H9 (cell line): ENCODE measurements at regions not wholly inside any gene's neighbourhood (a gene's known extent, or its start where the extent isn't known, plus 50 kb on each side); places are given as distances from the start of the nearest gene placed in this dataset.

ENCODE experiments used
- DNase-seq: peaks from one replicate; pipeline ENCODE4 v3.0.0-alpha.2; 2017
- H2AFZ ChIP-seq: one replicate; pipeline ENCODE4 v1.6.1; 2013; ENCODE audit warnings: mild to moderate bottlenecking, low read length, control low read depth, moderate library complexity
- H2AK5ac ChIP-seq: 2 replicates; pipeline ENCODE4 v1.6.1; 2013; ENCODE audit warnings: low read length, control low read depth, mixed read lengths; ENCODE audit not compliant: insufficient read length
- H2BK120ac ChIP-seq: one replicate; pipeline ENCODE4 v1.6.1; 2013; ENCODE audit warnings: low read depth, mild to moderate bottlenecking, low read length, control low read depth, inconsistent platforms; ENCODE audit not compliant: poor library complexity, severe bottlenecking
- H2BK12ac ChIP-seq: 2 replicates; pipeline ENCODE4 v1.6.1; 2013; ENCODE audit warnings: low read length, control low read depth, mixed read lengths, low read depth; ENCODE audit not compliant: insufficient read length
- H2BK15ac ChIP-seq: 2 replicates; pipeline ENCODE4 v1.6.1; 2013; ENCODE audit warnings: low read depth, low read length, control low read depth
- H2BK20ac ChIP-seq: one replicate; pipeline ENCODE4 v1.6.1; 2013; ENCODE audit warnings: low read depth, mild to moderate bottlenecking, low read length, control low read depth, inconsistent platforms; ENCODE audit not compliant: poor library complexity, severe bottlenecking
- H2BK5ac ChIP-seq: 2 replicates; pipeline ENCODE4 v1.6.1; 2013; ENCODE audit warnings: low read length, control low read depth, mixed read lengths; ENCODE audit not compliant: insufficient read length
- H3K14ac ChIP-seq: 2 replicates; pipeline ENCODE4 v1.6.1; 2013; ENCODE audit warnings: low read length, control low read depth; ENCODE audit not compliant: insufficient read depth
- H3K18ac ChIP-seq: 2 replicates; pipeline ENCODE4 v1.6.1; 2013; ENCODE audit warnings: low read depth, mild to moderate bottlenecking, mixed read lengths, low read length, control low read depth; ENCODE audit not compliant: insufficient read length
- H3K23ac ChIP-seq: 2 replicates; pipeline ENCODE4 v1.6.1; 2013; ENCODE audit warnings: low read length, control low read depth, mixed read lengths, low read depth; ENCODE audit not compliant: insufficient read length
- H3K23me2 ChIP-seq: 2 replicates; pipeline ENCODE4 v1.6.1; 2013; ENCODE audit warnings: low read depth, mild to moderate bottlenecking, mixed read lengths, low read length, control low read depth; ENCODE audit not compliant: insufficient read length, poor library complexity, severe bottlenecking
- H3K27ac ChIP-seq: 2 replicates; pipeline ENCODE4 v1.5.1; 2013; ENCODE audit warnings: low read length, control low read depth, mixed read lengths, low read depth; ENCODE audit not compliant: insufficient read length
- H3K27me3 ChIP-seq: 2 replicates; pipeline ENCODE4 v1.6.1; 2013; ENCODE audit warnings: low read length, control low read depth, inconsistent platforms; ENCODE audit not compliant: insufficient read depth
- H3K4ac ChIP-seq: 2 replicates; pipeline ENCODE4 v1.6.1; 2013; ENCODE audit warnings: low read depth, mild to moderate bottlenecking, control low read depth, inconsistent platforms, low read length, moderate library complexity
- H3K4me1 ChIP-seq: 2 replicates; pipeline ENCODE4 v1.6.1; 2013; ENCODE audit warnings: low read length, control low read depth, inconsistent platforms; ENCODE audit not compliant: insufficient read depth
- H3K4me2 ChIP-seq: 2 replicates; pipeline ENCODE4 v1.6.1; 2013; ENCODE audit warnings: low read length, control low read depth, mixed read lengths; ENCODE audit not compliant: insufficient read length, insufficient read depth
- H3K56ac ChIP-seq: 2 replicates; pipeline ENCODE4 v1.6.1; 2013; ENCODE audit warnings: low read depth, mild to moderate bottlenecking, mixed read lengths, low read length, control low read depth; ENCODE audit not compliant: insufficient read length
- H3K79me1 ChIP-seq: 2 replicates; pipeline ENCODE4 v1.6.1; 2013; ENCODE audit warnings: low read depth, mild to moderate bottlenecking, moderate library complexity, low read length, control low read depth, inconsistent platforms; ENCODE audit not compliant: insufficient read depth, poor library complexity, severe bottlenecking
- H3K79me2 ChIP-seq: 2 replicates; pipeline ENCODE4 v1.6.1; 2013; ENCODE audit warnings: low read length, control low read depth, inconsistent platforms; ENCODE audit not compliant: insufficient read depth
- H3K9ac ChIP-seq: 2 replicates; pipeline ENCODE4 v1.6.1; 2013; ENCODE audit warnings: low read length, control low read depth, mixed read lengths; ENCODE audit not compliant: insufficient read length; ENCODE audit errors: extremely low read depth
- H3K9me3 ChIP-seq: one replicate; pipeline ENCODE4 v1.6.1; 2013; ENCODE audit warnings: low read depth, low read length, inconsistent platforms; ENCODE audit not compliant: control insufficient read depth
- H3T11ph ChIP-seq: one replicate; pipeline ENCODE4 v1.6.1; 2013; ENCODE audit warnings: mild to moderate bottlenecking, low read length, control low read depth, inconsistent platforms
- H4K20me1 ChIP-seq: one replicate; pipeline ENCODE4 v1.6.1; 2013; ENCODE audit not compliant: control insufficient read depth, insufficient read length, insufficient read depth
- H4K5ac ChIP-seq: 2 replicates; pipeline ENCODE4 v1.6.1; 2013; ENCODE audit warnings: low read depth, mild to moderate bottlenecking, mixed read lengths, low read length, control low read depth; ENCODE audit not compliant: insufficient read length
- H4K8ac ChIP-seq: replicated peaks from 2 replicates; pipeline ENCODE4 v1.6.1; 2013; ENCODE audit warnings: low read length, control low read depth, mixed read lengths, low read depth; ENCODE audit not compliant: insufficient read length
- H4K91ac ChIP-seq: 2 replicates; pipeline ENCODE4 v1.6.1; 2013; ENCODE audit warnings: low read depth, mild to moderate bottlenecking, moderate library complexity, mixed read lengths, low read length, control low read depth; ENCODE audit not compliant: insufficient read length
- H3K27ac Mint-ChIP-seq, 3 experiments: 2 replicates in 2 of 3; 3 replicates in 1 of 3; pipeline ENCODE4 v1.8.0; 2020 to 2021; ENCODE audit warnings: mixed read lengths in 3 of 3, mild to moderate bottlenecking in 1 of 3, moderate library complexity in 1 of 3
- H3K27me3 Mint-ChIP-seq: 2 replicates; pipeline ENCODE4 v1.8.0; 2021; ENCODE audit warnings: low read depth, mild to moderate bottlenecking, moderate library complexity, mixed read lengths
- H3K36me3 Mint-ChIP-seq, 3 experiments: 2 replicates in 2 of 3; 3 replicates in 1 of 3; pipeline ENCODE4 v1.8.0; 2020 to 2021; ENCODE audit warnings: low read depth in 3 of 3, mixed read lengths in 3 of 3; ENCODE audit not compliant: insufficient read depth in 1 of 3
- H3K4me1 Mint-ChIP-seq, 2 experiments: 2 replicates each; pipeline ENCODE4 v1.8.0; 2020; ENCODE audit warnings: mixed read lengths in 2 of 2
- H3K4me3 Mint-ChIP-seq, 2 experiments: 2 replicates in 1 of 2; 3 replicates in 1 of 2; pipeline ENCODE4 v1.8.0; 2020 to 2021; ENCODE audit warnings: mild to moderate bottlenecking in 2 of 2, mixed read lengths in 2 of 2, moderate library complexity in 1 of 2
- H3K9me3 Mint-ChIP-seq, 2 experiments: 2 replicates in 1 of 2; 3 replicates in 1 of 2; pipeline ENCODE4 v1.8.0; 2020; ENCODE audit warnings: mild to moderate bottlenecking in 2 of 2, mixed read lengths in 2 of 2, moderate library complexity in 1 of 2
- WGBS: extraction: QIAGEN DNeasy Blood & Tissue Kit; methylation state at CpG from one replicate; pipeline ENCODE4 v1.1.7; 2013; ENCODE audit warnings: missing lambda C conversion rate, low lambda C conversion rate, mixed read lengths; ENCODE audit not compliant: insufficient read length; ENCODE audit errors: extremely low coverage; 5-methylcytosine and 5-hydroxymethylcytosine counted together
- TF ChIP-seq, protein P1 (sequence below): fragments of 200-600 bp; sonication (generic); conservative IDR thresholded peaks from 3 replicates; pipeline ENCODE4 v1.8.0; 2021; ENCODE audit warnings: antibody characterized with exemption, mild to moderate bottlenecking

DNA sequence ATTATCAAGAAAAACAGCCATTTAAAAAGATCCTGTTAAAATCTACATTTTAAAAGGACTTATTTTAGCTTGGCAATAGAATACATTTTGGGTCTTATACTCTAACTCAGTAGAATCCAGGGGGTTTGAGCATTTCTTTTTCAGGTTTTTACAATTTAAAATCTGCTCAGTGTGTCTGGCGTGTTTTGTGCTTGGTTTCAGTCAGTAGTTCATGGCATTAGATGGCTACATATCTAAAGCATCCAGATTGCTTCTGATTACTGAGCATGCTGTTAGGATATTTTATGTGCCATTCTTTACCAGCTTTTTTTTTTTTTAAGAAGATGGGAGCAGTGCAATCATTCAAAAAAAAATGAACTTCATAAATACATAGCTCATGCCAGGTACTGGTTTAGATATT lies 566.1 kb upstream of the LARGE1 start:
- Histone ChIP-seq H2BK120ac (no peak overlapping the region), H2BK15ac (no peak overlapping the region), H2AK5ac (no peak overlapping the region), H3K9ac (no peak overlapping the region), H4K91ac (no peak overlapping the region), H3K4me1 (no peaks in the 10 kb centered on the region), H3K4ac (no peak overlapping the region), H3K23ac (no peak overlapping the region), H3K79me1 (no peaks in the 10 kb centered on the region), H4K8ac (no peak overlapping the region), H3K23me2 (no peaks in the 10 kb centered on the region), H2AFZ (no peak overlapping the region), H4K5ac (no peak overlapping the region), H2BK5ac (no peak overlapping the region), H3K56ac (no peak overlapping the region), H3K4me2 (no peak overlapping the region), H3K14ac (no peak overlapping the region), H2BK20ac (no peak overlapping the region), H4K20me1 (no peaks in the 10 kb centered on the region), H3T11ph (no peak overlapping the region), H3K27me3 (no peaks in the 10 kb centered on the region), H3K27ac (no peak overlapping the region), H2BK12ac (no peak overlapping the region), H3K9me3 (peaks cover 5% of the 10 kb centered on the region), H3K18ac (no peak overlapping the region), H3K79me2 (no peaks in the 10 kb centered on the region)
- no CpG with 5 or more reads among the region's 1 CpG for WGBS
- DNase-seq: no peak
- H3K36me3 Mint-ChIP-seq: no peaks in the 10 kb centered on the region; a peak in 1 of 7 replicates
- TF ChIP-seq, protein P1, sequence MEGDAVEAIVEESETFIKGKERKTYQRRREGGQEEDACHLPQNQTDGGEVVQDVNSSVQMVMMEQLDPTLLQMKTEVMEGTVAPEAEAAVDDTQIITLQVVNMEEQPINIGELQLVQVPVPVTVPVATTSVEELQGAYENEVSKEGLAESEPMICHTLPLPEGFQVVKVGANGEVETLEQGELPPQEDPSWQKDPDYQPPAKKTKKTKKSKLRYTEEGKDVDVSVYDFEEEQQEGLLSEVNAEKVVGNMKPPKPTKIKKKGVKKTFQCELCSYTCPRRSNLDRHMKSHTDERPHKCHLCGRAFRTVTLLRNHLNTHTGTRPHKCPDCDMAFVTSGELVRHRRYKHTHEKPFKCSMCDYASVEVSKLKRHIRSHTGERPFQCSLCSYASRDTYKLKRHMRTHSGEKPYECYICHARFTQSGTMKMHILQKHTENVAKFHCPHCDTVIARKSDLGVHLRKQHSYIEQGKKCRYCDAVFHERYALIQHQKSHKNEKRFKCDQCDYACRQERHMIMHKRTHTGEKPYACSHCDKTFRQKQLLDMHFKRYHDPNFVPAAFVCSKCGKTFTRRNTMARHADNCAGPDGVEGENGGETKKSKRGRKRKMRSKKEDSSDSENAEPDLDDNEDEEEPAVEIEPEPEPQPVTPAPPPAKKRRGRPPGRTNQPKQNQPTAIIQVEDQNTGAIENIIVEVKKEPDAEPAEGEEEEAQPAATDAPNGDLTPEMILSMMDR: no peak
- H3K27ac Mint-ChIP-seq: no peak overlapping the region
- H3K9me3 Mint-ChIP-seq: peaks cover 3 to 4% of the 10 kb centered on the region in 2 experiments
- no peak overlapping the region for H3K4me3 Mint-ChIP-seq
- peaks cover 24% of the 10 kb centered on the region for H3K27me3 Mint-ChIP-seq
- no peaks in the 10 kb centered on the region for H3K4me1 Mint-ChIP-seq
